ENCODE measurements at regions not wholly inside any gene's neighbourhood (a gene's known extent, or its start where the extent isn't known, plus 50 kb on each side); places are given as distances from the start of the nearest gene placed in this dataset.

DNA sequence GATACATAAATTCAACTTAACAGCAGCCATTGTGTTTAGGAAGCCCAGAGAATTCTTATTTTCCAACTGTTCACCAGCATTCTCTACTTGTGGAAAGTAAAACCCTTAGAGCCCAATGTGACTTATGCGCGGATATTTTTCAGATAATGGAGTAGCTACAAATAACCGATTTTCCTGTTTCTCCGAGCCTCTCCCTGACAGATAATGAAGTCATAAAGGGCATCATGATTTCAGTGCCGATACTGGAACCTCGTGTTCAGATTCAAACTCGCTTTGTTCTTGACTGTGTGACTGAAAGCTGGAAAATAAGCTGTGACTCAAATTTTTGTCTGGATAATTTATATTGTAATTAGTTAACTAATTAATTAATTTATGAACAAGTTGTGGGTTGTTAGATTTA is 228.2 kb downstream of the VAPA start:
- no peak overlapping the region for H3K4me3 ChIP-seq (ENCODE audit: low read depth, low read length)
- TF ChIP-seq, protein P1, sequence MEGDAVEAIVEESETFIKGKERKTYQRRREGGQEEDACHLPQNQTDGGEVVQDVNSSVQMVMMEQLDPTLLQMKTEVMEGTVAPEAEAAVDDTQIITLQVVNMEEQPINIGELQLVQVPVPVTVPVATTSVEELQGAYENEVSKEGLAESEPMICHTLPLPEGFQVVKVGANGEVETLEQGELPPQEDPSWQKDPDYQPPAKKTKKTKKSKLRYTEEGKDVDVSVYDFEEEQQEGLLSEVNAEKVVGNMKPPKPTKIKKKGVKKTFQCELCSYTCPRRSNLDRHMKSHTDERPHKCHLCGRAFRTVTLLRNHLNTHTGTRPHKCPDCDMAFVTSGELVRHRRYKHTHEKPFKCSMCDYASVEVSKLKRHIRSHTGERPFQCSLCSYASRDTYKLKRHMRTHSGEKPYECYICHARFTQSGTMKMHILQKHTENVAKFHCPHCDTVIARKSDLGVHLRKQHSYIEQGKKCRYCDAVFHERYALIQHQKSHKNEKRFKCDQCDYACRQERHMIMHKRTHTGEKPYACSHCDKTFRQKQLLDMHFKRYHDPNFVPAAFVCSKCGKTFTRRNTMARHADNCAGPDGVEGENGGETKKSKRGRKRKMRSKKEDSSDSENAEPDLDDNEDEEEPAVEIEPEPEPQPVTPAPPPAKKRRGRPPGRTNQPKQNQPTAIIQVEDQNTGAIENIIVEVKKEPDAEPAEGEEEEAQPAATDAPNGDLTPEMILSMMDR (conservative IDR thresholded peaks at IDR 0.05; ENCODE audit: low read depth, low read length): no peak
- DNase-seq (ENCODE audit: low read depth): no peak

DNA sequence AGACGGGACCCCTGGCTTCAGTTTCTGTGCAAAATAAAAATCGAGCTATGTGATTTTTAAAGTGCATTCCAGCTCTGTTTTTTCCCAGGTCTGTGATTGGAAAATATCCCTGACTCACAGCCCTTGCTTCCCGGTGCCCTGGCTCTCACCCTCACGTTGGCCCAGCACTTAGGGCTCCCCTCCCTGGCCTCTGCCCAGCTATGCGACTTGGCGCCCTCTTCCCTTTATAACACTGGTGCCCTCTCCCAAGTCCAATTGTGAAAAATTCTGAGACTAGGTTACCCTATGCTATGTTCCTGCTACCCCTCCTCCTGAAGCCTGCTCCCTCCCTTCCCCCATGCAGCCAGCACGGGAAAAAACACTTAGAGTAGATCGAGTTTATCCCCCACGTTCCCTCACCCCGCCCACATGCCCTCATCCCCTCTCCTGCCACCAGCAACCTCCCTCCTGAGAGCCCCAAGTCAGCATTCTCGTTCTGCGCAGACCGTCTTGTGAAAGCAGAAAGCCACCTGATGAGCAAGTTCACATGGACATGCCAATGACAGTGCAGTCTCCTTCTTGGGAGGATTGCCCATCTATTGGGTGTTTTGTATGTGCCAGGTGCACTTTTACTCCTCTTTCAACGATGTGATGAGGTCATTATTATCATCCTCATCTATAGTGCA is 228.8 kb downstream of the VAPA start:
- DNase-seq (ENCODE audit: low read depth): no peak
- TF ChIP-seq, protein P1 (conservative IDR thresholded peaks at IDR 0.05; ENCODE audit: low read depth, low read length): no peak
- H3K4me3 ChIP-seq (ENCODE audit: low read depth, low read length): no peak overlapping the region

DNA sequence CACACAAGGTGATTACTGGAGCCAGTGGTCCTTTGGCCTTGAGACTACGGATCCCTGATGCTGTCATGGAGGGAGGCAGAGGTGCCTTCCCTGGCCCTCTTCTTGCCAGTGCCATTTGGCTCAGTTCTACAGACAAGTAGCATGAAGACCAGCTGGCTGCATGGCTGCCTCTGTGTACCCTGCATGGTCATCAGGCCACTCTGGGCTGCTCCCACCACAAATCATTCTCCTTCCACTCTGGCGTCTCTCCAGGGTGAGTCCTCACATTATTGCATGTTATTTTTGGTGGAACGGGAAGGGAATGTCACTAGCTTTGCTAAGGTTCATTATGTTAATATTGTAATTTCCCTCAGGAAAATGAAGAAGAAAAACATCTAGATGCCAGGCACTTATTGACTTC is 229.8 kb downstream of the VAPA start:
- H3K4me3 ChIP-seq (ENCODE audit: low read depth, low read length): no peak overlapping the region
- TF ChIP-seq, protein P1 (conservative IDR thresholded peaks at IDR 0.05; ENCODE audit: low read depth, low read length): no peak
- DNase-seq (ENCODE audit: low read depth): no peak

DNA sequence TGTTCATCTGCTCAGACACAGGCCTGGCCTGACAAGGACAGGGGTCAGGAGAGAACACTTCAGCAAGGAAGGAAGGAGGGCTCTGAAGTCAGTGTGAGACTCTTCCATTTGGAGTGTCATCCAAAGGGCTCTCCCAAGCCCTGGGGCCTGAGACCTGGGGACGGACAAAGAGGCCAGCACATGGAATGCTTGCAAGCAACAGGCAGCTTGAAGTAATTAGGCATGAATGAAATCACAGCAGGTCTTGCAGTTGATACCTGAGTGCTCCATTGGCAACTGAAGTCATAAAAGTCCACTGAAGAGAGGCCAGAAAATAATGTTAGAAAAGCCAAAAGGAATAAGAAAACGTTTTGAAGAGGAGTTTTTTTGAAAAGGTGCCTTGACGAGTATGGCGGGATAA is 231.7 kb downstream of the VAPA start:
- TF ChIP-seq, protein P1 (conservative IDR thresholded peaks at IDR 0.05; ENCODE audit: low read depth, low read length): no peak
- DNase-seq (ENCODE audit: low read depth): no peak
- no peak overlapping the region for H3K4me3 ChIP-seq (ENCODE audit: low read depth, low read length)

DNA sequence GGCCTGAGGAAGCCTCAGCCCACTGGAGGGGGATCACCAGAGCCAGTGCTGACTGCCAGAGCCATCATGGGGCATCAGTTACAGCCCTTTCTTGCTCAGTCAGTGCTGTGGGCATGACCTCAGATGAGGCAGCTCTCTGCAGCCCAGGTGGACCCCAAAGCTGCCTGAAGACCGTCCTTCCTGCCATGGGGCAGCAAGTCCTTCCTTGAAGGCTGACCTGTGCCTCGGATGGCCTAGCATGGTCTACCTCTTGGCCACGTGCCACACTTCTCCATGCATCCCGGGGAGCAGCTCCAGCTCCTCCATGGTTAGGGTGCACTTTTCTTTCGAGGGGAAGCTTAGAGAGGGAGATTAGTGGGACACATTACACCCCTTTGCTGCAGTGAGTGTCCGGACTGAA is 233.4 kb downstream of the VAPA start:
- TF ChIP-seq, protein P1 (conservative IDR thresholded peaks at IDR 0.05; ENCODE audit: low read depth, low read length): no peak
- no peak overlapping the region for H3K4me3 ChIP-seq (ENCODE audit: low read depth, low read length)
- no peak for DNase-seq (ENCODE audit: low read depth)

DNA sequence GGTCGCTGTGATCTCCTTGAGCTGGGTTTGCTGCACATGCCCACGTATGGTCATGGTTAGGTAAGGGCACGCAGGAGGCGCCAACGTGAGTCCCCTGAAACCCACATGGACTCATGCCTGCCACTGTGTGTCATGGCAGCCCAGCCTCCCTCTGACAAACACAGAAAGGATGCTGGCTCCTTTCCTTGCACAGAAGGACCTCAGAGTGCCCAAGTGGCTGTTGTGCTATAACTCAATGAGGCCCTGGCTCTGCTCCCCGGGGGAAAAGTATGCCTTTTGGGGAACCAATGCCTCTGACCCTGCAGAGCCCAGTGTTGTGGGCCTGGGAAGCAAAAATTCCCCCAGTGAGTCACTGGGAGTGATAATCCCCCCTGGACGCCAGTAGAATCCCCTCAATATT is 233.9 kb downstream of the VAPA start:
- DNase-seq (ENCODE audit: low read depth): no peak
- TF ChIP-seq, protein P1 (conservative IDR thresholded peaks at IDR 0.05; ENCODE audit: low read depth, low read length): no peak
- no peak overlapping the region for H3K4me3 ChIP-seq (ENCODE audit: low read depth, low read length)

DNA sequence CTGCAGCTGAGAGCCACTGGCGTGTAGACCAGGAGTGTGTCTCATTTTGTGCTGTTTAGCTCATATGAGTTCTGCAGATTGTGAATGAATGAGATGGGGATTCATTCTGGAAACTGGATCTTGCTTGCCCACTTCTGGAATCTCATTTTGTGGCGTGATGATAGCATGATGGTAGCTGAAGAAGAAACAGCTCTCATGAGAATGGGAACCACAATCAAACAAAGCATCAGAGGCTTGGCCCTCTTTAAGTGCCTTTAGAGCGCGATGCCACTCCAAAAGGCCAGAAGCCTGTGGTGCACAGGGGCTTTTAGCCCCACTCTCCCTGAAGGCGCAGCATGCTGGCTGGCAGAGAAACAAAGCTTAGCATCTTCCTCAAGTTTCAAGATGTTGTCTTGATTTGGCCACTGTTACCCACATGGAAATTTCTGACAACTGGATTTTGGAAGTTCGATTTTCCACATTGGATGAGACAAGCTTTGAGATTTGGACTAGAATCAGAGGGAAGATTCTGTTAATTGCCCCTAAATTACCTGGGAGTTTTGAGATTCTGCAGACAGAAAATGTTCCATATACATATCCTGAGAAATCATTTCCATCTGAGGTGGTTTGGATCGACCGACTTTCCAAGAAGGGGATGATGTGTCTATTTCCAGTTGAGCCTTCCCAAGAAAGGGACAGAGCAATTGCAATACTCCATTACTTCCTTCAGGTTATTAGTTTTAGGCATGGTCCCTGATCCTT is 234.5 kb downstream of the VAPA start:
- no peak overlapping the region for H3K4me3 ChIP-seq (ENCODE audit: low read depth, low read length)
- TF ChIP-seq, protein P1 (conservative IDR thresholded peaks at IDR 0.05; ENCODE audit: low read depth, low read length): no peak
- DNase-seq (ENCODE audit: low read depth): no peak

Data from choroid plexus epithelial cell (primary cell).